NT2/D1 (cell line): ENCODE measurements at regions not wholly inside any gene's neighbourhood (a gene's known extent, or its start where the extent isn't known, plus 50 kb on each side); places are given as distances from the start of the nearest gene placed in this dataset.
A peak's percentile ranks its signal among the peaks of the same experiment; 100 is the strongest.

Source experiments
- DNase-seq: peaks from one replicate; pipeline ENCODE4 v3.0.0-alpha.2; 2011; ENCODE audit warnings: low read depth, low spot score
- H3K27me3 ChIP-seq: 2 replicates; pipeline ENCODE4 v1.6.0; 2011; ENCODE audit warnings: mild to moderate bottlenecking; ENCODE audit not compliant: insufficient read length, insufficient read depth
- H3K36me3 ChIP-seq: 2 replicates; pipeline ENCODE4 v1.6.1; 2011; ENCODE audit warnings: mild to moderate bottlenecking, low read length, mixed read lengths; ENCODE audit not compliant: insufficient read depth, insufficient read length
- H3K4me1 ChIP-seq: 2 replicates; pipeline ENCODE4 v1.5.1; 2011; ENCODE audit not compliant: insufficient read depth, insufficient read length
- H3K4me3 ChIP-seq: 2 replicates; pipeline ENCODE4 v1.5.1; 2011; ENCODE audit warnings: low read depth; ENCODE audit not compliant: insufficient read length
- H3K9ac ChIP-seq: 2 replicates; pipeline ENCODE4 v1.6.0; 2011; ENCODE audit warnings: low read depth; ENCODE audit not compliant: insufficient read length
- H3K9me3 ChIP-seq: 2 replicates; pipeline ENCODE4 v1.5.1; 2011; ENCODE audit warnings: mild to moderate bottlenecking, low read length; ENCODE audit not compliant: insufficient read depth
- SUZ12 ChIP-seq: IDR thresholded peaks from 2 replicates; pipeline ENCODE4 v1.6.1; 2011; ENCODE audit not compliant: insufficient read length, insufficient read depth; ENCODE audit errors: extremely low read depth
- YY1 ChIP-seq: IDR thresholded peaks from 2 replicates; pipeline ENCODE4 v1.6.1; 2011; ENCODE audit not compliant: insufficient read length, insufficient read depth
- ZNF274 ChIP-seq: IDR thresholded peaks from 2 replicates; pipeline ENCODE4 v1.6.1; 2011; ENCODE audit warnings: mild to moderate bottlenecking, low read depth, low read length

GRCh38 chr10:4016214-4016740 lies 231.3 kb upstream of the KLF6 start:
- Histone ChIP-seq H3K9ac (no peak overlapping the region), H3K27me3 (no peaks in the 10 kb centered on the region), H3K9me3 (peaks cover 13% of the 10 kb centered on the region; the same call in 1 of the 2 replicates), H3K4me3 (no peak overlapping the region), H3K36me3 (no peaks in the 10 kb centered on the region), H3K4me1 (no peaks in the 10 kb centered on the region)
- no peak for DNase-seq
- TF ChIP-seq SUZ12 (no peak), ZNF274 (no peak), YY1 (no peak)

GRCh38 chr10:4013651-4014121 lies 228.7 kb upstream of the KLF6 start:
- no peaks in the 10 kb centered on the region for H3K36me3 ChIP-seq
- H3K9ac ChIP-seq = no peak overlapping the region
- H3K27me3 ChIP-seq = no peaks in the 10 kb centered on the region
- no peaks in the 10 kb centered on the region for H3K4me1 ChIP-seq
- no peak overlapping the region for H3K4me3 ChIP-seq
- no peak for DNase-seq
- TF ChIP-seq ZNF274 = no peak
- no peak for TF ChIP-seq YY1
- TF ChIP-seq SUZ12 = no peak
- H3K9me3 ChIP-seq = peaks cover 13% of the 10 kb centered on the region; the same call in 1 of the 2 replicates

- TF ChIP-seq ZNF274 = no peak
- H3K9ac ChIP-seq = no peak overlapping the region
- peaks cover 13% of the 10 kb centered on the region; the same call in 1 of the 2 replicates for H3K9me3 ChIP-seq
- no peak for DNase-seq
- no peak overlapping the region for H3K4me3 ChIP-seq
- no peaks in the 10 kb centered on the region for H3K4me1 ChIP-seq
- H3K36me3 ChIP-seq = no peaks in the 10 kb centered on the region
- H3K27me3 ChIP-seq = no peaks in the 10 kb centered on the region
Observed at GRCh38 chr10:4012848-4013247, 227.8 kb upstream of the KLF6 start.

- H3K36me3 ChIP-seq = no peaks in the 10 kb centered on the region
- no peaks in the 10 kb centered on the region for H3K4me1 ChIP-seq
- peaks cover 13% of the 10 kb centered on the region; the same call in 1 of the 2 replicates for H3K9me3 ChIP-seq
- DNase-seq = peak; percentile 49
- no peaks in the 10 kb centered on the region for H3K27me3 ChIP-seq
- no peak overlapping the region for H3K4me3 ChIP-seq
- H3K9ac ChIP-seq = no peak overlapping the region
- TF ChIP-seq YY1 (no peak), ZNF274 (no peak), SUZ12 (no peak)
Observed at GRCh38 chr10:4011136-4011812, 226.3 kb upstream of the KLF6 start.

GRCh38 chr10:4008676-4009382 lies 223.8 kb upstream of the KLF6 start:
- H3K9me3 ChIP-seq = peaks cover 13% of the 10 kb centered on the region; the same call in 1 of the 2 replicates
- H3K36me3 ChIP-seq = no peaks in the 10 kb centered on the region
- H3K27me3 ChIP-seq = no peaks in the 10 kb centered on the region
- TF ChIP-seq ZNF274 = no peak
- no peak for TF ChIP-seq YY1
- H3K4me3 ChIP-seq = no peak overlapping the region
- no peak for DNase-seq
- H3K4me1 ChIP-seq = no peaks in the 10 kb centered on the region
- H3K9ac ChIP-seq = no peak overlapping the region

- Histone ChIP-seq H3K9ac (no peak overlapping the region), H3K9me3 (peaks cover 13% of the 10 kb centered on the region; the same call in 1 of the 2 replicates), H3K27me3 (no peaks in the 10 kb centered on the region), H3K36me3 (no peaks in the 10 kb centered on the region), H3K4me1 (no peaks in the 10 kb centered on the region), H3K4me3 (no peak overlapping the region)
- TF ChIP-seq SUZ12 (no peak), YY1 (no peak), ZNF274 (no peak)
- no peak for DNase-seq
Observed at GRCh38 chr10:4007771-4008170, 222.8 kb upstream of the KLF6 start.

GRCh38 chr10:4006858-4007257 lies 221.8 kb upstream of the KLF6 start:
- Histone ChIP-seq H3K4me3 (no peak overlapping the region), H3K9me3 (peaks cover 4% of the 10 kb centered on the region; the same call in 1 of the 2 replicates), H3K4me1 (no peaks in the 10 kb centered on the region), H3K27me3 (no peaks in the 10 kb centered on the region), H3K9ac (no peak overlapping the region), H3K36me3 (no peaks in the 10 kb centered on the region)
- DNase-seq = no peak
- TF ChIP-seq ZNF274 (no peak), YY1 (no peak), SUZ12 (no peak)
